ENCODE measurements at regions not wholly inside any gene's neighbourhood (a gene's known extent, or its start where the extent isn't known, plus 50 kb on each side); places are given as distances from the start of the nearest gene placed in this dataset.

DNA sequence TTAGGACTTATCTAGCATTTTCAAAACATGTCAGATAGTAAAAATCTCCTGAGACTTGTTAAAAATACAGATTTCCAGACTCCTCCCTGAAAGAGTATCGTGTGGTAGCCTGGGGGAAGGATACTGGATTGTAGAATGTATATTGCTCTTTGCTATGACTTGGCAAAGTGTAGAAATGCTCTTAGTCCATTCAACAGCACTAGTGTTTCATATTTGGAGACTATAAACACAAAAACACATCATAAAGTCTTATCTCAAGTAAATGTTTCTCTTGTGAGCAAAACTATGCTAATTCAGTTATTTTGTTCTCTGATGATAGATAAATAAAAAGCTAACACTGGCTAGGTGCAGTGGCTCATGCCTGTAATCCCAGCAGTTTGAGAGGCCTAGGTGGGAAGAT lies 137.5 kb upstream of the PRPS1L1 start:
- TF ChIP-seq, protein P1, sequence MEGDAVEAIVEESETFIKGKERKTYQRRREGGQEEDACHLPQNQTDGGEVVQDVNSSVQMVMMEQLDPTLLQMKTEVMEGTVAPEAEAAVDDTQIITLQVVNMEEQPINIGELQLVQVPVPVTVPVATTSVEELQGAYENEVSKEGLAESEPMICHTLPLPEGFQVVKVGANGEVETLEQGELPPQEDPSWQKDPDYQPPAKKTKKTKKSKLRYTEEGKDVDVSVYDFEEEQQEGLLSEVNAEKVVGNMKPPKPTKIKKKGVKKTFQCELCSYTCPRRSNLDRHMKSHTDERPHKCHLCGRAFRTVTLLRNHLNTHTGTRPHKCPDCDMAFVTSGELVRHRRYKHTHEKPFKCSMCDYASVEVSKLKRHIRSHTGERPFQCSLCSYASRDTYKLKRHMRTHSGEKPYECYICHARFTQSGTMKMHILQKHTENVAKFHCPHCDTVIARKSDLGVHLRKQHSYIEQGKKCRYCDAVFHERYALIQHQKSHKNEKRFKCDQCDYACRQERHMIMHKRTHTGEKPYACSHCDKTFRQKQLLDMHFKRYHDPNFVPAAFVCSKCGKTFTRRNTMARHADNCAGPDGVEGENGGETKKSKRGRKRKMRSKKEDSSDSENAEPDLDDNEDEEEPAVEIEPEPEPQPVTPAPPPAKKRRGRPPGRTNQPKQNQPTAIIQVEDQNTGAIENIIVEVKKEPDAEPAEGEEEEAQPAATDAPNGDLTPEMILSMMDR (IDR thresholded peaks at IDR 0.05 in 4 of 5, conservative IDR thresholded peaks at IDR 0.05 in 1 of 5), result no peak
- no peak for TF ChIP-seq POLR2A (IDR thresholded peaks at IDR 0.05)

All from gastrocnemius medialis (tissue), 4 donors.